PC-9 (cell line): ENCODE measurements at regions not wholly inside any gene's neighbourhood (a gene's known extent, or its start where the extent isn't known, plus 50 kb on each side); places are given as distances from the start of the nearest gene placed in this dataset.

Source experiments
- BruUV-seq: library from RNA; stranded (reverse); fragments of 400-500 nt; replicated peaks from 2 replicates; lab custom pipeline; 2021; lab: Mats Ljungman, UMichigan
- CTCF ChIA-PET: fragments of 300-600 bp; sonication (Branson Sonifier 250); formaldehyde crosslinking; loops from one replicate; lab custom pipeline; 2022; ENCODE audit warnings: antibody characterized with exemption; lab: Charles Lee
- POLR2A ChIA-PET: fragments of 300-600 bp; sonication (Branson Sonifier 250); formaldehyde crosslinking; loops from one replicate; lab custom pipeline; 2022; ENCODE audit warnings: antibody characterized with exemption; ENCODE audit not compliant: unreplicated experiment; lab: Charles Lee
- DNase-seq, 2 experiments: peaks; one replicate each; pipeline versions ENCODE4 v3.0.0 to v3.0.0-alpha.2; 2015 to 2022; ENCODE audit warnings: mixed read lengths in 1 of 2
- H2AFZ ChIP-seq: fragments of 200-600 bp; sonication (generic); 2 replicates; pipeline ENCODE4 v1.8.1; 2017; ENCODE audit warnings: antibody characterized with exemption
- H3F3A ChIP-seq: fragments of 200-600 bp; sonication (generic); 2 replicates; pipeline ENCODE4 v1.8.1; 2017; ENCODE audit warnings: antibody characterized with exemption, mild to moderate bottlenecking, low read depth; ENCODE audit not compliant: insufficient read depth
- H3K27ac ChIP-seq: fragments of 200-600 bp; sonication (generic); 2 replicates; pipeline ENCODE4 v1.6.1; 2016; ENCODE audit warnings: mixed run types
- H3K27me3 ChIP-seq: fragments of 200-600 bp; sonication (generic); 2 replicates; pipeline ENCODE4 v1.6.1; 2016; ENCODE audit warnings: low read depth, mixed run types; ENCODE audit not compliant: insufficient read depth
- H3K36me3 ChIP-seq: fragments of 200-600 bp; sonication (generic); 2 replicates; pipeline ENCODE4 v1.6.1; 2016; ENCODE audit warnings: low read depth, mixed run types
- H3K4me1 ChIP-seq: fragments of 200-600 bp; sonication (generic); replicated peaks from 2 replicates; pipeline ENCODE4 v1.6.1; 2016; ENCODE audit warnings: mixed run types; ENCODE audit not compliant: insufficient read depth
- H3K4me2 ChIP-seq: fragments of 200-600 bp; sonication (generic); 2 replicates; pipeline ENCODE4 v1.6.1; 2017; ENCODE audit warnings: mixed run types
- H3K4me3 ChIP-seq: fragments of 200-600 bp; sonication (generic); 2 replicates; pipeline ENCODE4 v1.6.1; 2016; ENCODE audit warnings: mixed run types
- H3K79me2 ChIP-seq: fragments of 200-600 bp; sonication (generic); 2 replicates; pipeline ENCODE4 v1.6.1; 2017; ENCODE audit warnings: low read depth, mixed run types
- H3K9me2 ChIP-seq: fragments of 200-600 bp; sonication (generic); 2 replicates; pipeline ENCODE4 v1.8.1; 2017; ENCODE audit warnings: mild to moderate bottlenecking; ENCODE audit not compliant: insufficient read depth
- H3K9me3 ChIP-seq: fragments of 200-600 bp; sonication (generic); 2 replicates; pipeline ENCODE4 v1.8.1; 2016; ENCODE audit warnings: low read depth; ENCODE audit not compliant: insufficient read depth
- H4K20me1 ChIP-seq: fragments of 200-600 bp; sonication (generic); 2 replicates; pipeline ENCODE4 v1.8.1; 2017; ENCODE audit not compliant: insufficient read depth
- EZH2 ChIP-seq: fragments of 200-600 bp; sonication (generic); IDR thresholded peaks from 2 replicates; pipeline ENCODE4 v1.8.0; 2017; ENCODE audit warnings: antibody characterized with exemption, low read depth
- intact Hi-C: fragments of 100-400 bp; cut with micrococcal nuclease; formaldehyde crosslinking; loops from one replicate; pipeline ENCODE4 v1.10.0; 2022; ENCODE audit not compliant: unreplicated experiment
- TF ChIP-seq, protein P1 (sequence below): fragments of 200-600 bp; sonication (generic); conservative IDR thresholded peaks from 2 replicates; pipeline ENCODE4 v1.6.1; 2017; ENCODE audit warnings: mixed run types, antibody characterized with exemption, mild to moderate bottlenecking, moderate library complexity

GRCh38 chr6:104541411-104541810 is 318.3 kb downstream of the HACE1 start:
- no peaks in the 10 kb centered on the region for H3K36me3 ChIP-seq
- no peak overlapping the region for H3K4me3 ChIP-seq
- H3K27ac ChIP-seq = no peak overlapping the region
- no peaks in the 10 kb centered on the region for H3K4me1 ChIP-seq
- no peak for DNase-seq
- H3K4me2 ChIP-seq = no peak overlapping the region
- no peaks in the 10 kb centered on the region for H3K27me3 ChIP-seq
- intact Hi-C loops = no loop called here
- ChIA-PET CTCF (no interaction called here), POLR2A (no interaction called here)
- no peaks in the 10 kb centered on the region for H3K9me2 ChIP-seq
- H3F3A ChIP-seq = no peaks in the 10 kb centered on the region
- H3K9me3 ChIP-seq = no peaks in the 10 kb centered on the region
- no peak for TF ChIP-seq EZH2
- TF ChIP-seq, protein P1, sequence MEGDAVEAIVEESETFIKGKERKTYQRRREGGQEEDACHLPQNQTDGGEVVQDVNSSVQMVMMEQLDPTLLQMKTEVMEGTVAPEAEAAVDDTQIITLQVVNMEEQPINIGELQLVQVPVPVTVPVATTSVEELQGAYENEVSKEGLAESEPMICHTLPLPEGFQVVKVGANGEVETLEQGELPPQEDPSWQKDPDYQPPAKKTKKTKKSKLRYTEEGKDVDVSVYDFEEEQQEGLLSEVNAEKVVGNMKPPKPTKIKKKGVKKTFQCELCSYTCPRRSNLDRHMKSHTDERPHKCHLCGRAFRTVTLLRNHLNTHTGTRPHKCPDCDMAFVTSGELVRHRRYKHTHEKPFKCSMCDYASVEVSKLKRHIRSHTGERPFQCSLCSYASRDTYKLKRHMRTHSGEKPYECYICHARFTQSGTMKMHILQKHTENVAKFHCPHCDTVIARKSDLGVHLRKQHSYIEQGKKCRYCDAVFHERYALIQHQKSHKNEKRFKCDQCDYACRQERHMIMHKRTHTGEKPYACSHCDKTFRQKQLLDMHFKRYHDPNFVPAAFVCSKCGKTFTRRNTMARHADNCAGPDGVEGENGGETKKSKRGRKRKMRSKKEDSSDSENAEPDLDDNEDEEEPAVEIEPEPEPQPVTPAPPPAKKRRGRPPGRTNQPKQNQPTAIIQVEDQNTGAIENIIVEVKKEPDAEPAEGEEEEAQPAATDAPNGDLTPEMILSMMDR = no peak
- BruUV-seq = no TSS peak
- no peaks in the 10 kb centered on the region for H4K20me1 ChIP-seq
- no peak overlapping the region for H2AFZ ChIP-seq
- H3K79me2 ChIP-seq = no peaks in the 10 kb centered on the region

GRCh38 chr6:104540743-104541142 is 319.0 kb downstream of the HACE1 start:
- CTCF ChIA-PET = no interaction called here
- no TSS peak for BruUV-seq
- TF ChIP-seq EZH2 = no peak
- TF ChIP-seq, protein P1 = no peak
- H3K36me3 ChIP-seq = no peaks in the 10 kb centered on the region
- no peak overlapping the region for H3K4me3 ChIP-seq
- H3K27ac ChIP-seq = no peak overlapping the region
- no peaks in the 10 kb centered on the region for H4K20me1 ChIP-seq
- no peak overlapping the region for H2AFZ ChIP-seq
- no peaks in the 10 kb centered on the region for H3F3A ChIP-seq
- POLR2A ChIA-PET = no interaction called here
- no peak overlapping the region for H3K4me2 ChIP-seq
- H3K79me2 ChIP-seq = no peaks in the 10 kb centered on the region
- H3K4me1 ChIP-seq = no peaks in the 10 kb centered on the region
- no peaks in the 10 kb centered on the region for H3K9me3 ChIP-seq
- intact Hi-C loops = no loop called here
- H3K27me3 ChIP-seq = no peaks in the 10 kb centered on the region
- no peaks in the 10 kb centered on the region for H3K9me2 ChIP-seq
- no peak for DNase-seq

DNA sequence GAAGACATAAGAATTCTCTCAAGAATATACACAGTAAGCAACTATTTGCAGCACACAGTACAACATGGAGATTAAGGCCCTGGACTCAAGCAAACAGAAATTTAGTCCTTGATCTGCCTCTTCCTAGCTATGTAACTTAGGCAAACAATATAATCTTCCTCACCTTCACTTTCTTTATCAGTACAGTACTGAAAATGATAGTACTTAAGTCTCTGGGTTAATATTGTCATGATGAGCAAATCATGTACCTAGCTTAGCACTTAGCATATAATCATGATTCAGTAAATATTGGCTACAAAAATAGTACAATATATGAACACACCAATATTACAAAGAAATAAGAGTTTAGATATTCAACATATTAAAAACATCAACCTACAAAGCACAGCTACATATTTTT is 320.5 kb downstream of the HACE1 start:
- Histone ChIP-seq H3F3A (no peaks in the 10 kb centered on the region), H3K27ac (no peak overlapping the region), H3K9me2 (no peaks in the 10 kb centered on the region), H3K4me3 (no peak overlapping the region), H3K79me2 (no peaks in the 10 kb centered on the region), H3K9me3 (no peaks in the 10 kb centered on the region), H3K36me3 (no peaks in the 10 kb centered on the region), H3K4me1 (no peaks in the 10 kb centered on the region), H2AFZ (no peak overlapping the region), H4K20me1 (no peaks in the 10 kb centered on the region), H3K27me3 (no peaks in the 10 kb centered on the region), H3K4me2 (no peak overlapping the region)
- intact Hi-C loops = no loop called here
- ChIA-PET POLR2A (no interaction called here), CTCF (no interaction called here)
- TF ChIP-seq, protein P1 = no peak
- TF ChIP-seq EZH2 = no peak
- BruUV-seq = no TSS peak
- no peak for DNase-seq
